ENCODE measurements at regions not wholly inside any gene's neighbourhood (a gene's known extent, or its start where the extent isn't known, plus 50 kb on each side); places are given as distances from the start of the nearest gene placed in this dataset.

DNA sequence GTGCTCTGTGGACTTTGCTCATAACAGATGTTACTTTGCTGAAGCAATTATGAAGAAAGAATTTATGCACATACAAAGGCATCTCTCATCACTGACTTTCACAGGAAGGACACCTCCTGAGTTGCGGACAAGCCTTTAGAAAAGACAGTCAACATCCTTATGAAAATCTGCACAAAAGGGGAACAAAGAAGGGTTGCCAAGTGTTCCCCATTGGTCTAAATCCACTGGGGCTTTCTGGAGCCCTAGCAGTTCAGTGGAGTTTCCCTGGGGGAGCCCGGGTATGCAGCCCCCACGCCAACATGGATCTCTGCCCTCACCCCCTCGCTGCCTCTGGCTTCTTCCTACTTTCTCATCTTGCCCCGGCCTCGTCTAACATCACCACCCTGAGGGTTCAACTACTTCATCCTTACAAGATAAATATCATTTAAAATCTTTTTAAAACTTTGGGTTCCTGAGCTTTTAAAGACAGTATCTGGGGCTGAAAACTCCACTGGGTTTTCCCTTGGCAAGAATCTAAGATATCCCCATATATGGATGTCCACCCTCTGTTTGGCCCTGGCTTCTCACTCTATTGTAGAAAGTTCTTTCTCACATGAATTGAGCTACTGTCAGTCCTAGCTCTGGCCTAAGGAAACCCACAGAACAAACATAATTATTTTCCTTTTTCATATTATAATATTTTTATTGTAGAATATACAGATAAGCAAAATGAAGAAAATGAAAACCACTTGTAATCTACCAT lies 207.9 kb upstream of the RGMA start:
- H3K9me3 Mint-ChIP-seq = no peaks in the 10 kb centered on the region
- no peaks in the 10 kb centered on the region for H3K36me3 Mint-ChIP-seq
- H3K27ac Mint-ChIP-seq = no peak overlapping the region
- no peak overlapping the region for H3K4me3 Mint-ChIP-seq
- H3K4me1 Mint-ChIP-seq = no peaks in the 10 kb centered on the region
- DNase-seq (ENCODE audit: low spot score in 2 of 2) (no peak), ATAC-seq (no peak)

DNA sequence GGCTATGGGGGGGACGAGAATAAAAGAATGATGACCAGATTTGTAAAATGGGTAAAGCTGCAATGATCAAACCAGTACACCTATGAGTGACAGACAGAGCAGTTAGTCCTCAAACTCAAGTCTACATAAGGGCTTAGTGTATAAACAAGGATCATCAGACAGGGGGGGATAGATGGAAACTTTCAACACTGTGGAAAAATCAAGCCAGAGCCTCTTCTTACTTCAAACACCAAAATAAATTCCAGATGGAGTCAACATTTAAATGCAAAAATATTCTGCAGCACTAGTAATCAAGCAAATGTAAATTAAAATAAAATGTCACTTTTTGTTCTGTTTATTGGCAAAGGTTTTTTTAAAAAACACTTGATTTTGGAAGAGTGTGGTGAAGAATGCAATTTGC lies 205.9 kb upstream of the RGMA start:
- Mint-ChIP-seq H3K4me3 (no peak overlapping the region), H3K27ac (no peak overlapping the region), H3K36me3 (no peaks in the 10 kb centered on the region), H3K4me1 (no peaks in the 10 kb centered on the region), H3K9me3 (no peaks in the 10 kb centered on the region)
- ATAC-seq (no peak), DNase-seq (ENCODE audit: low spot score in 2 of 2) (no peak)

DNA sequence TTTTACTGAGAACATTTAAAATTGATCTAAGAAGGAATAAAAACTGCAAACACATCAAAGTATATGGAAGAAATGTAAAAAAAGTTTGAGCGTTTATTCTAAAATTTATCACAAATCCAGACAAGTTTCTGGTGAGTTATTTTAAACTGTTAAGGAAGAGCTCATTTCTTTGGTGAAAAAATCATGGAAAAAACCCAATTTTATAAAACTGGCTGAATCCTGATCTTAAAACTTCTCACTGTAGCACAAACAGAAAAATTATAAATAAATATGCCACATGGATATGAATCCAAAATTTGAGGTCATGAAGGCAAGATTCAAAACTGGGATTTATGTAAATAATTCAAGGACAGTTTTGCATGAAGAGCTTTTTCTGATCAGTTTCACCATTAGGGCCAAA lies 205.1 kb upstream of the RGMA start:
- H3K36me3 Mint-ChIP-seq = no peaks in the 10 kb centered on the region
- H3K4me1 Mint-ChIP-seq = no peaks in the 10 kb centered on the region
- H3K27ac Mint-ChIP-seq = no peak overlapping the region

DNA sequence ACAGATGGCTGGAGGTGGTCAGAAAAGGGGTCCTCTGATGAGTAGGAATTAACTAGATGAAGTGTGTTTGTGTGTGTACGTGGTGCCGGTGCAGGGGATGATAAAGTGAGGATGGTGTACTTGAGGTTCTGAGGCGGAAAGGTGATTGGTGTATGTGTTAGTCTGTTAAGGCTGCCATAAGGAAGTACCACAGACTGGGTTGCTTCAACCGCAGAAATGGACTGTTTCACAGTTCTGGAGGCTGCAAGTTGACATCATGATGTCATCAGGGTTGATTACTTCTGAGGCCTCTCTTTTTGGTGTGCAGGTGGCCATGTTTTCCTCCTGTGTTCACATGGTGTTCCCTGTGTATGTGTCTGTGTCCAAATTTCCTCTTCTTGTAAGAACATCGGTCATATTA lies 202.4 kb upstream of the RGMA start:
- ATAC-seq (no peak), DNase-seq (ENCODE audit: low spot score in 2 of 2) (no peak)
- Mint-ChIP-seq H3K4me1 (no peaks in the 10 kb centered on the region), H3K36me3 (no peaks in the 10 kb centered on the region), H3K9me3 (no peaks in the 10 kb centered on the region), H3K4me3 (no peak overlapping the region), H3K27ac (no peak overlapping the region)

More for the DNA sequence above, 205.1 kb upstream of the RGMA start:
- H3K9me3 Mint-ChIP-seq = no peaks in the 10 kb centered on the region
- ATAC-seq = no peak
- no peak overlapping the region for H3K4me3 Mint-ChIP-seq
- DNase-seq (ENCODE audit: low spot score in 2 of 2) = no peak

DNA sequence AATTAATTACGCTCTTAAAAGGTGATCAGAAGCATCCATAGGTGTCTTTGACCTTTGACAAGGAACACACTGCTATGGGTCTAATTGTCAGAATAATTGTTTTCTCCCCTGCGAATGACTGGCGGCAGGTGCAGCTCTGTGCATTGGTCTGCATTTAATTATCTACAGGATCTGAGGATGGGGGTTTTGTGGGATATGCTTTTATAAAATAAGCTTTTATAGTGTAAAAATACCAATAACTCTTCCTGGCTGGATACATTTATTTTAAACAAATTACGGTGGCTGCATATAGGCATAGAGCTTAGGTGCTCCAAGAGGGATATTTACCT lies 201.6 kb upstream of the RGMA start:
- Mint-ChIP-seq H3K4me3 (no peak overlapping the region), H3K27ac (no peak overlapping the region), H3K9me3 (no peaks in the 10 kb centered on the region), H3K36me3 (no peaks in the 10 kb centered on the region), H3K4me1 (no peaks in the 10 kb centered on the region)
- DNase-seq (ENCODE audit: low spot score in 2 of 2) (no peak), ATAC-seq (no peak)

DNA sequence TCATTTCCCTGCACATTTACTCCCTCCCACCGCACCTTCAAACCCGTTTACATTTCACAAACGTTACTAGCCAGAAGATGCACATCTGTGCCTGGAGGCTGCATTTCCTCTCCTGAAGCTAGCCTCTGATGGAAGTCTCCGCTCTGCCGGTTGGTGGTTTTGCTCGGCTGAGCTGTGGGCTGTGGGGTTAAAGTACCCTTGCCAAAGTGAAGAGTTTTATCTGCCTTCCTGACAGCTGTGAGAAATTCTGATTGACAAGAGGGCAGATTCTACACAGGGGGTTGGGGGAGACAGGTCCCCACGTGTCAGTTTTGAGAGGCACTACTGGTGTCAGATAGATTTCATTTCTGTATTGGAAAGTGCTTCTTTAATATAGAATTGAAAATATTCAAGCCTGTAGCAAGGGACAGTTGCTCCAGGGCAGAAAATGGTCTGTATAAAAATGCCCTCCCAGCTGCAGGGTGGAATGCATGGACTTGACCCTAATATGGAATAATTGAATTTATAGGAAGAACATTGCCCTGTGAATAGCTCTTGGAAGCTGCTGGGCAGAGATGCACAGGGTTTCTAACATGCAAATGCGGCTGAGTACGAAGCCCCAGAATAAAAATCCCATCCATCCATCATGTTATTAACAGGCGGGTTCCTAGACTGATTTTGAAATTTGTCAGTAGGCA lies 201.1 kb upstream of the RGMA start:
- H3K27ac Mint-ChIP-seq = no peak overlapping the region
- ATAC-seq (no peak), DNase-seq (ENCODE audit: low spot score in 2 of 2) (no peak)
- no peaks in the 10 kb centered on the region for H3K36me3 Mint-ChIP-seq
- H3K9me3 Mint-ChIP-seq = no peaks in the 10 kb centered on the region
- H3K4me1 Mint-ChIP-seq = no peaks in the 10 kb centered on the region
- H3K4me3 Mint-ChIP-seq = no peak overlapping the region

DNA sequence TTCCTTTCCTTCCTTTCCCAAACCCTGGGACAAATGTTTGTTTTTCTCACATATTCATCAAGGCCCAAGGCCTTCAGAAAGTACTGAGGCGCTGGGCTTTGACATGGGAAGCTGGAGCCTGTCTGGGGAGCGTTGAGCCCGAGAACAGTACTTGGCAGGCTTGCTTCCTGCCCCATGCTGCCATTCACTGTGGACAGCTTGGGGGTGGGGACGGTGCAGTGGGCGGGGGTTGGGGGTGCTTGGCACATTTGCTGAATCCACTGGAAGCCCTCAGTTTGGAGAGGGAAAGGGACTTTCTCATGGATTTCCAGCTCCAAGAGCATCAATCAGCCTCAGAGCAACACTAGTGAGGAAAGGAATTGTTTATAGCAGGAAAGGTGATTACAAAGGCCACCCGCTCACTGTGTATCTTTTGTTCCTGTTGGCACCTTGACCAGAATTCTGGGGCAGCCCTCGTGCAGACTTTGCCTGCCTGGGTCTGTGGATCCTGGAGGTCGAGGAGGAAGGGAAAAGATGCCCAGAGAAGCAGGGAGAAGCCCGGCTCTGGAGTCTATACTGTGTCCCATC lies 199.8 kb upstream of the RGMA start:
- Mint-ChIP-seq H3K27ac (no peak overlapping the region), H3K36me3 (no peaks in the 10 kb centered on the region), H3K4me1 (no peaks in the 10 kb centered on the region), H3K9me3 (no peaks in the 10 kb centered on the region), H3K4me3 (no peak overlapping the region)
- no peak for ATAC-seq
- DNase-seq (ENCODE audit: low spot score in 2 of 2) = no peak

DNA sequence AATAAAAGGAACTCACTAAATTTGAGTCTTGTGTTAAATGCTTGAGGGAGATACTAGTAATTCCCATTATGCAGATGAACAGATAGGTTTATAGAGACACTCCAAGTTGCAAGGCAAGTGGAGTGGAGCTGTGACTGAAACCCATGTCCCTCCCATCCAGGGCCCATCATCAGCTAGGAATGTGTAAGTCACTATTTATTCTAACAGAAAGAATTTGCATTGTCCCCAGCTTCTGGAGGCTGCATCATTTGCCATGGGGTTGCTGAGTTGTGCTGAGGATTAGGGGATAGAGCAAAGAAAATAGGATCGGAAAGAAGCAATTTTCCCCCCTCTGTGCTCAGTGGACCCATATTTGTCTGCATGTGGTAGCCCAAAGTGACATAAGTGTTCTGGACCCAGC lies 197.4 kb upstream of the RGMA start:
- no peaks in the 10 kb centered on the region for H3K9me3 Mint-ChIP-seq
- H3K4me1 Mint-ChIP-seq = no peaks in the 10 kb centered on the region
- H3K36me3 Mint-ChIP-seq = no peaks in the 10 kb centered on the region
- no peak overlapping the region for H3K4me3 Mint-ChIP-seq
- H3K27ac Mint-ChIP-seq = no peak overlapping the region
- ATAC-seq (no peak), DNase-seq (ENCODE audit: low spot score in 2 of 2) (no peak)

DNA sequence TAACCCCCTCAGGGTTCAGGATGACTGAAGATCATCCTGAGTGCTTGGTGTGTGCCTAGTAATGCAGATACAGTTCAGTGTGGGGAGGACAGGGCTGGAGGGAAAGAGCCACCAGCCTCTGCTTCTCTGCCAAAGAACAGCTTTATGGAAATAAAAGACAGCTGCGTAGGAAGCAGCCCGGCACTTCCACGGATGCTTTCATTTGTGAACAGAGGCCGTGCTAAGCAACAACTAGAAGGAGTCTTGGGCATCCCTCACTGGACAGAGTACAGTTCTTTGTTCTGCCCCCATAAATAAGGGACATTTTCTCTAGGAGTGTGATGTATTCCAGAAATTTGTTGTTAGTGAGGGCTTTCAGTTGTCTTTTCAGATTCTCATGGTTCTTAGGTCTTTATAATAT lies 194.8 kb upstream of the RGMA start:
- Mint-ChIP-seq H3K36me3 (no peaks in the 10 kb centered on the region), H3K4me1 (no peaks in the 10 kb centered on the region), H3K9me3 (no peaks in the 10 kb centered on the region), H3K27ac (no peak overlapping the region), H3K4me3 (no peak overlapping the region)
- ATAC-seq = no peak
- DNase-seq (ENCODE audit: low spot score in 2 of 2) = no peak

DNA sequence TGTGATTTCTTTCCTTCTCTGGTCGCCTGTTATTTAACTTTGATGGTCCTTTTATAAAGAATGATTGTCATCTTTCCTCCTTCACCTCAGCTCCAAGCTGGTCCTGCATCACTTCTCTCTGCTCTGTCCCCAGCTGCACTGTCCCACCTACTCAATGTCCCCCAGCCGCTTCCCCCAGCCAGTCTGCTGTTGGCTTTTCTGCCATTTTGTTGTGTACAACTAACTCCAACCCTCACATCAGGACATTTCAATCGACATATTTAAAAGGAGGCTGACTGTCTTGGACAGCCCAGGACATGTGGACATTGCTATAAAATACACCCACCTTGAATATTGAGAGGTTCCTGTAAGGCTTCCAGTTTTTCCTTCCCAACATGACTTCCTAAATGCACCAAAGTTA lies 193.8 kb upstream of the RGMA start:
- Mint-ChIP-seq H3K9me3 (no peaks in the 10 kb centered on the region), H3K27ac (no peak overlapping the region), H3K4me3 (no peak overlapping the region), H3K4me1 (no peaks in the 10 kb centered on the region), H3K36me3 (no peaks in the 10 kb centered on the region)
- DNase-seq (ENCODE audit: low spot score in 2 of 2) (no peak), ATAC-seq (no peak)

DNA sequence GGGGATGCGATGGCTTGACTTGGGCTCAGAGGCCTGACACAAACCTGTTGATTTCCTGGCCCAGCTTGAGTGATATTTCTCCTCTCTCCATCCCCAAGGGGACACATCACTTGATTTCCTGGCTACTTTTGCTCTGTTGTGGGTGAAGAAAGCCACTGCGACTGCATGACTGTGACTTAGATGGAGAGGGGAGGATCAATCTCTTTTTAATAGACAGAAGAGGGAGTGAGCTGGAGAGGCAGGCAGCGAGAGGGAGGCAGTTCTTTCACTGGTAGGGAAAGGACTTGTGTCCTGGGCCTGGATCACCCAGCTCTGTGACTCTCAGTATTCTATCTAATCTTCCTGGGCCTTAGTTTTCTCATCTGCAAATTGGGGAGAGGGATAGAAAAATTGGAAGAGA lies 189.8 kb upstream of the RGMA start:
- DNase-seq (ENCODE audit: low spot score in 2 of 2) (no peak), ATAC-seq (no peak)
- Mint-ChIP-seq H3K9me3 (no peaks in the 10 kb centered on the region), H3K4me3 (no peak overlapping the region), H3K4me1 (no peaks in the 10 kb centered on the region), H3K36me3 (no peaks in the 10 kb centered on the region), H3K27ac (no peak overlapping the region)

DNA sequence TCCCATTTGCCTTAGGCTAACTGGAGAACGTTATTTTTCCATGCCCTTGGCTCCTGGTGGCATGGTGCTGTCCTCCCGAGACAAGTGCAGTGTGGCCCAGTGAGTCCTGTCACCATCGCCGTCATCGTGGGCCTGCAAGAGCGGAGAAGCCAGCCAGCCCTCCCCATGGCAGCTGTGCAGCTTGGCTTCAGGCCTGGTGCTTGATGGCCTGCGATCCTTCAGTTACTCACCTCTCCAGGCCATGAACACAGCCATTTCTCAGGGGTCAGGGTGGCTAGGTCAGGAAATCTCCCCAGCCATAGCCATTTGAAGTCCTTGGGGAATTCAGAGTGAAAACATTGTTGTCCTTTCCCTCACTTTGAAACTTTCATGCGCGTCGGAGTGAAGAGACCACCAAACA lies 189.0 kb upstream of the RGMA start:
- Mint-ChIP-seq H3K4me3 (no peak overlapping the region), H3K4me1 (no peaks in the 10 kb centered on the region), H3K27ac (no peak overlapping the region), H3K36me3 (no peaks in the 10 kb centered on the region), H3K9me3 (no peaks in the 10 kb centered on the region)
- ATAC-seq = no peak
- no peak for DNase-seq (ENCODE audit: low spot score in 2 of 2)

DNA sequence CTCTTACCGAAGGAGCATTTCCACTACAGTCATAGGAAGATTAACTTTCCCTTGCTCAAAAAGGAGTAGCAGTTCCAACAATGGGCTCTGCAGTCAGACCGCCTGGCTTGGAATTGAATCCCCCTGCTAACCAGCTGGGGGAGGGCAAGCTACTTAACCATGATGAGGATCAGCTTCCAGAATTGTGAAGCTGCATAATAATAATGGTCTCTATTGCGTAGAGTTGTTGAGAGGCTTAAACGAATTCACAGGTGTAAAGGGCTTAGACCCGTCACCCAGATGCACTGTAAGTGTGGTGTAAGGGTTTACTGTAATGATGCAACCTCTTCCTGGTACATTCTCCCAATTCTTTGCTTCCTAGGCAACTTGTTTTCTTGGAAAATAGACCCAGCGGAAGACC lies 185.2 kb upstream of the RGMA start:
- no peak overlapping the region for H3K4me3 Mint-ChIP-seq
- no peak overlapping the region for H3K27ac Mint-ChIP-seq
- H3K9me3 Mint-ChIP-seq = peaks cover 3% of the 10 kb centered on the region
- H3K4me1 Mint-ChIP-seq = no peaks in the 10 kb centered on the region
- no peaks in the 10 kb centered on the region for H3K36me3 Mint-ChIP-seq
- ATAC-seq (no peak), DNase-seq (ENCODE audit: low spot score in 2 of 2) (no peak)

DNA sequence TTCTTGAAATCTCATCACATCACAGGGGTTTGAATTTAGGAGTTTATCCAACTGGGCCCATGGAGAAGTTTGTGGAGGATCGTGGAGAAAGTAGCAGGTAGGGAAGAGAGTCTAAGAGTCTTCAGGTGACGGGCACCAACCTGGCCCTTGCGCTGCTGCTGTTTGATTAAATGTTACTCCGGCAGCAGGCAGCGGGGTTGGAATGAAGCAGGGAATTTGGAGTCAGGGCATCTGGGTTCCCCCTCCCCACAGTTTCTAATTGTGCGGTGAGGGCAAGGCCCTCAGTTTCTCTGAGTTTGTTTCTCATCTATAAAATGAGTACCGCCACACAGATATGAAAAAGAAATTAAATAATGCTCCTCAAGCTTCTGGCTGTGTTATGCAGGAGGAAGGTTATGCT lies 182.9 kb upstream of the RGMA start:
- Mint-ChIP-seq H3K9me3 (peaks cover 3% of the 10 kb centered on the region), H3K27ac (no peak overlapping the region), H3K4me1 (peaks cover 6% of the 10 kb centered on the region), H3K4me3 (no peak overlapping the region), H3K36me3 (no peaks in the 10 kb centered on the region)
- ATAC-seq (no peak), DNase-seq (ENCODE audit: low spot score in 2 of 2) (no peak)

DNA sequence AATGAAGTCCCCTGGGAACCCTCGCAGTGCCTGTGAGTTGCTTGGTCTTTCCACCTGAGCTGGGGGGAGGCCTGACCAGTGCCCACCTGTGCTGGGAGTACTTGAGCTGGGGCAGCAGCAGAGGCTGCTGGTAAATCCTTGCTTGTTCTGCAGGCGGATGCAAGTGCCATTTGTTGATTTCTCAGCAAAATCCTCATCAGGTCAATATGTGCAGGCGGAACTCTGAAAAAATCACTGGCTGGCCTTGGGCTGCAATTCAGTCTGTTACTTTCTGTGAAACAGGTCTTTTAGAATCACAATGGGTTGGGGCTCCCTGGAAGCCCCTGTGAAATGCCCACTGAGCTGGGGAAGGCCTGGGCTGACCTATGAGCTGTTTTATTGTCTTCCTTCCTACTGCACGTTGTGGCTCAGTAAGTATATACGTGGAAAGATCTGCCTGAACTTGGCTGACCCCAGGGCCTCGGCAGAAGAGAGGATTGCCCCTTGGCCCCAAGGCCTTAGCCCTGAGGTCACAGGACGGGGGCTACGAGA lies 182.0 kb upstream of the RGMA start:
- H3K9me3 Mint-ChIP-seq = peaks cover 3% of the 10 kb centered on the region
- DNase-seq (ENCODE audit: low spot score in 2 of 2) = no peak
- H3K27ac Mint-ChIP-seq = no peak overlapping the region
- H3K4me3 Mint-ChIP-seq = no peak overlapping the region
- no peaks in the 10 kb centered on the region for H3K36me3 Mint-ChIP-seq
- no peak for ATAC-seq
- H3K4me1 Mint-ChIP-seq = peaks cover 6% of the 10 kb centered on the region

DNA sequence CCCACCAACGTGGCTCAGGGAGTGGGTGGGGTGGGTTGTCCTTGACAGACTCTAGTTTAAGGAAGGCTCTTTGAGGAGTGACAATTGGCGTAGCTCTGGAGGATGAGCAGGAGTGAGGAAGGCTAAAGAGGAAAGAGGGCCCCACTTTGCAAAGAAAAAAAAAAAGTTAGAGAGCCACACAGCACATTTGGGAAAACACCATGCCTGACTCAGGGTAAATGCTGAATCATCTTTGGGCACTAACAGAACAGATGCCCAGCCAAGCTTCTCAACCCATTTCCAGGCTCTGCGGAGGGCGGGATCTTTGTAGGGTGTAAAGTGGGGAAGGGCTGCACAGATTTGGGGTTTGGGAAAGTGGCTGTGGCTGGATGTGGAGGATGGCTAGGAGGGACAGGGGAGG lies 179.1 kb upstream of the RGMA start:
- H3K36me3 Mint-ChIP-seq = no peaks in the 10 kb centered on the region
- peaks cover 6% of the 10 kb centered on the region for H3K4me1 Mint-ChIP-seq
- H3K4me3 Mint-ChIP-seq = no peak overlapping the region
- H3K9me3 Mint-ChIP-seq = peaks cover 3% of the 10 kb centered on the region
- H3K27ac Mint-ChIP-seq = no peak overlapping the region
- DNase-seq (ENCODE audit: low spot score in 2 of 2) = no peak
- no peak for ATAC-seq

Measured in stimulated activated effector memory CD8-positive, alpha-beta T cell treated with anti-CD3 and anti-CD28 coated beads, Interleukin-12 subunit alpha, Interleukin-12 subunit beta, amount 100 ng/mL, for 72 hours (primary cell).